ENCODE measurements at regions not wholly inside any gene's neighbourhood (a gene's known extent, or its start where the extent isn't known, plus 50 kb on each side); places are given as distances from the start of the nearest gene placed in this dataset.

GRCh38 chrY:12285608-12286007 is 415.4 kb upstream of the USP9Y start:
- TF ChIP-seq POLR2AphosphoS5 (IDR thresholded peaks at IDR 0.05) (no peak), EP300 (IDR thresholded peaks at IDR 0.05) (no peak), POLR2A (IDR thresholded peaks at IDR 0.05) (no peak)
